HUES64 (cell line): ENCODE measurements at regions not wholly inside any gene's neighbourhood (a gene's known extent, or its start where the extent isn't known, plus 50 kb on each side); places are given as distances from the start of the nearest gene placed in this dataset.

ENCODE experiments used
- H3K27ac ChIP-seq: 2 replicates; pipeline ENCODE4 v1.7.0; 2013; ENCODE audit warnings: low read depth, low read length, inconsistent platforms
- H3K27me3 ChIP-seq: 2 replicates; pipeline ENCODE4 v1.6.1; 2013; ENCODE audit warnings: mild to moderate bottlenecking, low read length; ENCODE audit not compliant: insufficient read depth
- H3K36me3 ChIP-seq: 2 replicates; pipeline ENCODE4 v1.6.1; 2013; ENCODE audit warnings: mild to moderate bottlenecking, low read length; ENCODE audit not compliant: insufficient read depth
- H3K4me1 ChIP-seq: 2 replicates; pipeline ENCODE4 v1.6.1; 2013; ENCODE audit warnings: mild to moderate bottlenecking, low read length, moderate library complexity; ENCODE audit not compliant: insufficient read depth
- H3K4me3 ChIP-seq: 2 replicates; pipeline ENCODE4 v1.5.1; 2013; ENCODE audit warnings: mild to moderate bottlenecking, low read length, moderate library complexity
- H3K9ac ChIP-seq: 2 replicates; pipeline ENCODE4 v1.6.1; 2013; ENCODE audit warnings: mild to moderate bottlenecking, low read depth, low read length
- H3K9me3 ChIP-seq: 2 replicates; pipeline ENCODE4 v1.6.1; 2013; ENCODE audit warnings: low read depth, low read length; ENCODE audit not compliant: insufficient read depth
- WGBS: fragments of 150-250, 120-280 bp; methylation state at CpG from one replicate; pipeline ENCODE4 v1.1.7; 2013; ENCODE audit warnings: missing lambda C conversion rate; 5-methylcytosine and 5-hydroxymethylcytosine counted together

DNA sequence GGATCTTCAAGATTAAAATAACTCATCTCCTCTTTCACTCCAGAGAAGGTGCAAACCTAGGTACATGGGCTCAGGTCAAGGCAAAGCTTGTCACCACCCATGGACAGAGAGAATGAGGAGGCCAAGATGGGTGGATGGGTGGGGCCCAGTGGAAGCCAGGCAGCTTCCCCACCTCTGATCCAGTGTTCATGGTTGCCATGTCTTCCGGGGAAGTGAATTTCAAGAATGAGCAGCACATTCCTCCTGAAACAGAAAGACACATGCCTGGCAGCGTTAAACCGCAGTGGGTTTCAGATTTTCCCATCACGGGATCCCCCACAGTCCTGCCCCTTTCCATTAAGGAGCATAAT, 301.7 kb downstream of the EIPR1 start:
- no peaks in the 10 kb centered on the region for H3K9me3 ChIP-seq
- no peaks in the 10 kb centered on the region for H3K27me3 ChIP-seq
- H3K27ac ChIP-seq, result no peak overlapping the region
- 0 out of 2 replicates have a peak, but pooled peaks cover 5% of the 10 kb centered on the region for H3K4me1 ChIP-seq
- no peak overlapping the region for H3K9ac ChIP-seq
- H3K4me3 ChIP-seq, result no peak overlapping the region
- WGBS, result 96% methylated on average over 4 of the region's 4 CpGs
- H3K36me3 ChIP-seq, result no peaks in the 10 kb centered on the region

DNA sequence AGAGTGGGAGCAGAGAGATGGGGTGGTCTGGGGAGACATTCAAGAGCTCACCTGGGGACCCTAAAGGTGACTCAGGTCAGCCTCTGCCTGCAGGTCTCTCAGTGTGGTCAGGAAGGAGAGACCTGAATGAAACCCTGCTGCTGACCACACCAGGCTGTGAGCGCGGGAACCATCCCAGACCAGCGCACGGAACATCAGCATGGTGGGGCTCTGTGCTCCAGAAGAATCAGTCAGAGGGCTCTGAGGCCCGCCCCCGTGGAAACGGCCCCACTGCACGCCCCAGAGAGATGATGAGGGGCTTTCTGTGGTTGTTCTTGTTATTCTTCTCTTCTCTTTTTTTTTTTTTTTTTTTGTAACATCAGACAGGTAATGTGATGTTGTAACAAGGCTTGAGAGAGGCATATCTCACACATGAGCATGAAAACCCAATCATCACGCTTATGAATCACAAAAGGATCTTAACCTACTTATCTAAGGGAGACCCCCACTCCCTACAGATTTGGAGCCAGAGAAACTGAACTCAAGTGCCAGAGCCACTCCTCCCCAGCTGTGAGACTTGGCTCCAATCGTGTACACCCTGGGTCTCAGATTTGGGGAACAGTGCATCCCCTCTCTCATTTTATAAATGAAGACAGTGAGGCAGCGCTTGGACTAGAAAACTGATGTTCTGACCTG, 302.2 kb downstream of the EIPR1 start:
- H3K27ac ChIP-seq, result no peak overlapping the region
- H3K9ac ChIP-seq, result no peak overlapping the region
- H3K27me3 ChIP-seq, result no peaks in the 10 kb centered on the region
- no peak overlapping the region for H3K4me3 ChIP-seq
- H3K4me1 ChIP-seq, result 0 out of 2 replicates have a peak, but pooled peaks cover 5% of the 10 kb centered on the region
- no peaks in the 10 kb centered on the region for H3K36me3 ChIP-seq
- WGBS, result 87% methylated on average over 11 of the region's 11 CpGs
- no peaks in the 10 kb centered on the region for H3K9me3 ChIP-seq

DNA sequence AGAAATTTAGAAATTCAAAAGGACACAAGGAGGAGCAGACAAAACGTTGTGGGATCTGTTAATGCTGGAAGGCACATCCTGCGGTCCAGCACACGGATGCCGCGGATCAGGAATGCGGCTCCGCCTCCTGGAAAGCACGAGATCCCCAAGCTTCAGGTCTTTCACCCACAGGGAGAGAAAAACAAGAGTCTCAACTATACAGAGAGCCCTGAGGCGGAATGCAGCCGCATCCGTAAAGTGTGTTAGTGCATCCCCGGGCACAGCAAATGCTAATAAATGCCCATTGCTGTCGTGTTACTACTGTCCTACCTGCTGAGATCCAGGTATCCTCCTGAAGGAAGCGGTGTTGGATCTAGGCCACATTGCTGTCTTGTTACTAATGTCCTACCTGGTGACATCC, 303.9 kb downstream of the EIPR1 start:
- no peak overlapping the region for H3K4me3 ChIP-seq
- H3K36me3 ChIP-seq, result no peaks in the 10 kb centered on the region
- no peaks in the 10 kb centered on the region for H3K27me3 ChIP-seq
- 89% methylated on average over 14 of the region's 14 CpGs for WGBS
- no peaks in the 10 kb centered on the region for H3K9me3 ChIP-seq
- H3K27ac ChIP-seq, result no peak overlapping the region
- H3K4me1 ChIP-seq, result 0 out of 2 replicates have a peak, but pooled peaks cover 5% of the 10 kb centered on the region
- no peak overlapping the region for H3K9ac ChIP-seq

DNA sequence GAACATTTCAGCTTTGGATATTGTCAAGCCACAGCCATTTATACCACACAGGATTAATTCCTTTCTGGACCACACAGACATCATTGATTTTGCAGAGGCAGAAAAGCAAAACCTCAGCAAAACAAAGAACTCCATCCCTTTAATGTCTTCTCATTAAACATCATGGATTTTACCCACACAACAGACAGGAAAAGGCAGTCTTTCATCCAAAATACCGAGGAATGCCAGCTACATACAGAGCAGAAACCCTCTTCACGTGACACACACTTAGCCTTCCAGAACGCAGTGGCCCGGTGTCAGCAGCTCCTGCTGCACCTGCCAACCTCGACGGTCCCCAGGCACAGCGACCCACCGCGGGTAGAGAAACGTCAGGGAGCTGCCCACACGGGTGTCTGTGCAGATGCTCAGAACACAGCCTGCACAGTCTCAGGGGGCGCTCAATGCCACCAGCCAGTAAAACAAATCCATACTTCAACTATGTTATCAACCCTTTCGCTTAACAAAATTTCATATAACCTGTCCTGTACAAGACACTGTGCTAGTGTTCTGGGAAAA, 304.5 kb downstream of the EIPR1 start:
- Histone ChIP-seq H3K9ac (no peak overlapping the region), H3K36me3 (no peaks in the 10 kb centered on the region), H3K27ac (no peak overlapping the region), H3K9me3 (no peaks in the 10 kb centered on the region), H3K27me3 (no peaks in the 10 kb centered on the region), H3K4me1 (0 out of 2 replicates have a peak, but pooled peaks cover 5% of the 10 kb centered on the region), H3K4me3 (no peak overlapping the region)
- 94% methylated on average over 13 of the region's 13 CpGs for WGBS

DNA sequence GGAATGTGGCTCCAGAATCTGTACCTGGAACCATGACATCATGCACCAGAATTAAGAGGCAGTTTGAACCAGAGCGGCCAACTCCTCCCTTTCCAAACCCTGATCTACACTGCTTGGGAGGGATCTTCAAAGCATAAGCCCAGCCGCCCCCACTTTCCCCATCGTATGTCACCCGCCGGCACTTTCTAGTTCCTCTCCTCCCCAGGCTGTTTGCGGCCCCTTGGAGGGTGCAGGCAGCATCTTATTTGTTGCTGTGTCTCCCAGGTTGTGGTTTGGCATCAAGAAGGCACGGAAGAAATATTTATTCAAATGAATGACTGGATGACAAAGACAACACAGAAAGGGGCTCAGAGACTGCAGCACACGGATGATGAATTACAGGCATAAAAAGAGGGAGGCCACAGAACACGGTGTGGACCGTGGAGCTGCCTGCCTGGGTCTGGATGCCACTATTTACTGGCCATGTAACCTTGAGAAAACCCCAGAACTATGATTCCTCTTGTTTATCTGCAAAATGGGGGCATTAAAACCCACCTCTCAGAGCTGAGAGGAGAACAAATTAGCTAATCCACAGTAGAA, 305.8 kb downstream of the EIPR1 start:
- no peak overlapping the region for H3K27ac ChIP-seq
- H3K4me1 ChIP-seq, result 0 out of 2 replicates have a peak, but pooled peaks cover 5% of the 10 kb centered on the region
- no peaks in the 10 kb centered on the region for H3K36me3 ChIP-seq
- H3K4me3 ChIP-seq, result no peak overlapping the region
- H3K27me3 ChIP-seq, result no peaks in the 10 kb centered on the region
- 95% methylated on average over 10 of the region's 10 CpGs for WGBS
- no peak overlapping the region for H3K9ac ChIP-seq
- no peaks in the 10 kb centered on the region for H3K9me3 ChIP-seq

DNA sequence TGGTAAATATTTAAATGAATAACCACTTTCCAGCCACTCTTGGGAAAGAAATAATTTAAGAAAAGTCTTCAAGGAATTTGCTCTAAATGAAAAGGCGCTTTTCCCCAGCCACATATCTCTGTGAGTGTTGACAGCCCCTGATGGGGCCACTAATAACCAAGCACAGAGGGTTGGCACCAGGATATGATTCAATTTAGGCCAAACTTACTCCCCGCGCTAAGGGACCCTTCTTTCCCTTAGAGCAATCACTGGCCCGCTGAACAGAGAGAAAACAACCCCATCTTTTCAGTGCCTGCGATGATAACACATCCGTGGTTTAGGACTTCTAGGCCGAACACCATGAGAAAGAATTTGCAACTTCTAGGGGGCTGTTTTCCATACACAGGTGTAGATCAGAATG, 310.8 kb downstream of the EIPR1 start:
- no peak overlapping the region for H3K4me3 ChIP-seq
- 97% methylated on average over 7 of the region's 7 CpGs for WGBS
- H3K36me3 ChIP-seq, result no peaks in the 10 kb centered on the region
- no peaks in the 10 kb centered on the region for H3K4me1 ChIP-seq
- H3K9me3 ChIP-seq, result no peaks in the 10 kb centered on the region
- no peak overlapping the region for H3K9ac ChIP-seq
- no peaks in the 10 kb centered on the region for H3K27me3 ChIP-seq
- H3K27ac ChIP-seq, result no peak overlapping the region

DNA sequence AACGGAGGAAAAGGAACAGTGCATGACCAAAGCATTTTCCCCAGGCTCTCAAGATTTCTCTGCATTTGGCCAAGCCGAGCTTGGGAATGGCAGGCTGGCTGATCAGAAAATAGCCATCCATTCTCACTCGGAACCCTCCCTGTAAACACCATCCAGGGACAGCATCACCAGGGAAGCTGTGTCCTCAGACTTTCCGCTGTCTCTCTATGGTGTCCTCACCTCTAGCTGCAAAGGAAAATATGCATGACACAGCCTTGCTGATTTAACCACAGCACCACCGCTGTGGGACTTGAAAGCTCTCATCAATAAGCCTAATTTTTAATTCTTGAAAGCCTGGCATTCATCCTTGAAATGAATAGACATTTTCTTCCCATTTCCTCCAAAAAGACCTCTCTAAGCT, 311.7 kb downstream of the EIPR1 start:
- H3K9me3 ChIP-seq, result no peaks in the 10 kb centered on the region

DNA sequence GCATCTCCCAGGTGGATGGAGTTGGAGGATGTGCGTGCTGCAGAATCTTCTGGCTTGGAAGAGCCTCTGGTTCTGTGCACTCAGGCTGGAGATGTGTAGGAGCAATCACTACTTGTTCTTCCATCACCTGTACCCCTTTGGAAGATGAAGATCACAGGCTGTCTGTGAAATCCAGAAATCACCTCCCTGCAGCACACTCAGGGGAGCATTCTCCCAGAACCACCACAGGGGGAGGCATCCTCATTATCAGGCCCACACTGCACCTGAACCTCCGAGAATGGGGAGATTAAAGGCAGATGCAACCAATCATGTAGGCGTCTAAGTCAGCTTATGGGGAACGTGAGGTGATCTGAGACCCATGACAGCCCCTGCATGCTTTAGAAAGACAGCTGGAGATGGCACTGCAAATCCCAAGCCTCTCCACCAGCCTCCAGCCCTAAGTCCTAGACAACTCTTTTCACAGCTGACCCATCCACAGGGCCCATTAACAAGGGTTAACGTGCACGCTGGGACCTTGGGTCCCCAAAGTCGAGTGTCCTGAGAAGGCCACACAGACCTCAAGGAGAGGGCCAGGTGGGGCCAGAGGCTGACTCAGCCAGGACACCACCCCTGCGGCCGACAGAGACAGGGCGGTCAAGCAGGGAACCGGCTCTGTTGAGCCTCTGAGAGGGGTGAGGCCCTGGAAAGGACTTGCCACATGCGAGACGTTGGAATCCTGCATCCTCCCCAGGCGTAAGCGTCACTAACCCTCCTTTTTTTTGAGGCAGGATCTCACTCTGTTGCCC, 314.9 kb downstream of the EIPR1 start:
- no peak overlapping the region for H3K9ac ChIP-seq
- H3K27ac ChIP-seq, result no peak overlapping the region
- H3K4me1 ChIP-seq, result no peaks in the 10 kb centered on the region
- no peaks in the 10 kb centered on the region for H3K27me3 ChIP-seq
- 92% methylated on average over 15 of the region's 15 CpGs for WGBS
- no peaks in the 10 kb centered on the region for H3K36me3 ChIP-seq
- H3K4me3 ChIP-seq, result no peak overlapping the region
- no peaks in the 10 kb centered on the region for H3K9me3 ChIP-seq

More for the DNA sequence above, 311.7 kb downstream of the EIPR1 start:
- Histone ChIP-seq H3K4me3 (no peak overlapping the region), H3K27me3 (no peaks in the 10 kb centered on the region), H3K27ac (no peak overlapping the region), H3K36me3 (no peaks in the 10 kb centered on the region), H3K4me1 (no peaks in the 10 kb centered on the region), H3K9ac (no peak overlapping the region)
- 65% methylated on average over 5 of the region's 5 CpGs for WGBS

DNA sequence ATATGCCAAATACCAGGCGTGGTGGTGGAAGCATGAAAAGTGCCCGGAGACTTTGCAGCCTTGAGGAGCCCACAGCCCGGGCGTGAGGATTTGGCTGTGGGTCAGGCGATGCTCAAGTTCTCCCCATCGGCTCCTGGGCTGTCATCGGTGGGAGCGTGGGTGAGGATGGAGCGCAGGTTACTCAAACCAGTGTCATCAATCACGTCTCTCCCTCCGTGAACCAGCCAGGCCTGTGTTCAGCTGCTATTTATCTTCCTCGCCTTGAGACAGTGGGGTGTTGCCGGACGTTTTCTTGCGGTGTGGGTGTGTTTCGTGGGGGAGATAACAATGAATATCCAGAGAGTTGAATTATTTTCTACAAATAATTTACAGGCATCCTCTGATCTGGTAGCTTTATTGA, 317.6 kb downstream of the EIPR1 start:
- Histone ChIP-seq H3K9ac (no peak overlapping the region), H3K4me1 (no peaks in the 10 kb centered on the region), H3K4me3 (no peak overlapping the region), H3K9me3 (no peaks in the 10 kb centered on the region), H3K36me3 (no peaks in the 10 kb centered on the region), H3K27me3 (no peaks in the 10 kb centered on the region), H3K27ac (no peak overlapping the region)
- 93% methylated on average over 16 of the region's 16 CpGs for WGBS

DNA sequence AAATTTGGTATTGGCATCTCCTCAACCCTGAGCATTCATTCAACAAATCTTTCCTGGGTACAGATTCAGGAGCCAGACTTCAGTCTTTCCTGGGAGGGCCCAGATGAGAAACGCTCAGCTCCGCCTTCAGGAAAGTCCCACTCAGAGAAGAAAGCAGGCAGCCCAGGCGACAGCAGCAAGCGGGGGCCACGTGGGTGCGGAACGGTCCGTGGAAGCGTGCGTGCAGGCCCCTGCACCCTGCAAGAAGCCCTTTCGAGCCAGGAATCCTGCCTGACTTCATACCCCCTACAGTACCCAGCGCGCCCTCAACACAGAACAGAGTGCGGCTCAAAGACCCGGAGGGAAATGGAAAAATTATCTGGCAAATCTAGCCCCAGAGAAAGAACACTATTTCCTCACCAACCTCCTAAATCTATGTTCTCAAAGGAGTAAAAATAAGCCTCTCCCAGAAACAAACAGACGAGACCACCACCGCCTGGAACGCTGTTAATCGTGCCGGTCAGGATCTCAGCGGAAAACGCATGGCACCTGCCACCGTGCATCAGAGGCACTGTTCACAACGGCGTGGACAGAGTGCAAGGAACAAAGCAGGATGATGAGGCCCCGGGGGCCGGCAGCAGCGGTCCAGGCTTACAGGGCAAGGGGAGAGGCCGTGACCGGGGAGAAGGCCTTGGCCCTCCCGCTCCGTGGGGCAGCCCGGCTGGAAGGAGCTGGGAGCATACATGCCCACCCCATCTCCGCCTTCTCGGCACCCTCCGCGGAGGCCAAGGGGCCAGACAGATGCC, 318.3 kb downstream of the EIPR1 start:
- Histone ChIP-seq H3K36me3 (no peaks in the 10 kb centered on the region), H3K9me3 (no peaks in the 10 kb centered on the region), H3K9ac (no peak overlapping the region), H3K4me1 (no peaks in the 10 kb centered on the region), H3K27me3 (no peaks in the 10 kb centered on the region), H3K4me3 (no peak overlapping the region), H3K27ac (no peak overlapping the region)
- 88% methylated on average over 37 of the region's 37 CpGs for WGBS
